Keratinocyte (primary cell): ENCODE measurements at regions not wholly inside any gene's neighbourhood (a gene's known extent, or its start where the extent isn't known, plus 50 kb on each side); places are given as distances from the start of the nearest gene placed in this dataset.

Experiments
- DNase-seq: peaks from one replicate; pipeline ENCODE4 v3.0.0-alpha.2; 2011; ENCODE audit warnings: low read depth, missing footprints, low spot score
- FAIRE-seq: peaks from 2 replicates; lab custom pipeline; 2011; peaks lifted over from hg19 to GRCh38; lab: Jason Lieb, UNC
- H2AFZ ChIP-seq: 2 replicates; pipeline ENCODE4 v1.6.0; 2012; ENCODE audit warnings: low read length, control low read depth, inconsistent platforms; ENCODE audit not compliant: control insufficient read depth
- H3K27ac ChIP-seq: 2 replicates; pipeline ENCODE4 v1.5.1; 2011; ENCODE audit warnings: low read length; ENCODE audit not compliant: control insufficient read depth, insufficient read depth
- H3K27me3 ChIP-seq: 3 replicates; pipeline ENCODE4 v1.6.0; 2011; ENCODE audit warnings: low read length; ENCODE audit not compliant: control insufficient read depth, insufficient read depth; ENCODE audit errors: extremely low read depth
- H3K36me3 ChIP-seq, 2 experiments: 2 replicates in 1 of 2; 3 replicates in 1 of 2; pipeline ENCODE4 v1.5.1; 2011; ENCODE audit warnings: low read length in 2 of 2, mild to moderate bottlenecking in 1 of 2; ENCODE audit not compliant: control insufficient read depth in 2 of 2, insufficient read depth in 2 of 2; ENCODE audit errors: extremely low read depth in 1 of 2
- H3K4me1 ChIP-seq: 3 replicates; pipeline ENCODE4 v1.5.1; 2011; ENCODE audit warnings: low read length; ENCODE audit not compliant: control insufficient read depth, insufficient read depth; ENCODE audit errors: extremely low read depth
- H3K4me2 ChIP-seq: 3 replicates; pipeline ENCODE4 v1.6.0; 2011; ENCODE audit warnings: low read depth, low read length; ENCODE audit not compliant: control insufficient read depth, insufficient read depth; ENCODE audit errors: extremely low read depth
- H3K4me3 ChIP-seq, 3 experiments: fragments of 200-600 bp in 1 of 3; sonication (generic) in 1 of 3; 2 replicates in 2 of 3; 3 replicates in 1 of 3; pipeline ENCODE4 v1.5.1; 2011 to 2016; ENCODE audit warnings: low read length in 3 of 3, mild to moderate bottlenecking in 3 of 3, control low read depth in 2 of 3, inconsistent platforms in 1 of 3, low read depth in 1 of 3, mixed read lengths in 1 of 3, mixed run types in 1 of 3, moderate library complexity in 1 of 3; ENCODE audit not compliant: control insufficient read depth in 2 of 3, insufficient read depth in 2 of 3; ENCODE audit errors: extremely low read depth in 1 of 3
- H3K79me2 ChIP-seq: 2 replicates; pipeline ENCODE4 v1.6.0; 2012; ENCODE audit warnings: low read length; ENCODE audit not compliant: control insufficient read depth, insufficient read depth
- H3K9ac ChIP-seq: 3 replicates; pipeline ENCODE4 v1.6.0; 2011; ENCODE audit warnings: low read length; ENCODE audit not compliant: control insufficient read depth, insufficient read depth; ENCODE audit errors: extremely low read depth
- H3K9me1 ChIP-seq: 3 replicates; pipeline ENCODE4 v1.6.0; 2011; ENCODE audit warnings: low read length; ENCODE audit not compliant: control insufficient read depth, insufficient read depth; ENCODE audit errors: extremely low read depth
- H3K9me3 ChIP-seq: 2 replicates; pipeline ENCODE4 v1.5.1; 2012; ENCODE audit warnings: low read depth, low read length; ENCODE audit not compliant: control insufficient read depth
- H4K20me1 ChIP-seq: 3 replicates; pipeline ENCODE4 v1.6.0; 2011; ENCODE audit warnings: low read length; ENCODE audit not compliant: control insufficient read depth, insufficient read depth; ENCODE audit errors: extremely low read depth
- EZH2 ChIP-seq: IDR thresholded peaks from one replicate; pipeline ENCODE4 v1.6.1; 2012; ENCODE audit warnings: inconsistent platforms, mild to moderate bottlenecking, low read length, moderate library complexity
- dilution Hi-C: fragments of 300-500 bp; cut with MboI; formaldehyde crosslinking; loops from one replicate; pipeline ENCODE4 v1.7.0; 2020; ENCODE audit warnings: low sequenced_read_pairs; ENCODE audit not compliant: extremely low pct_ligation_motif_present
- TF ChIP-seq, protein P1 (sequence below), 3 experiments: IDR thresholded peaks in 1 of 3; conservative IDR thresholded peaks in 1 of 3; optimal IDR thresholded peaks in 1 of 3; 2 replicates in 2 of 3; 3 replicates in 1 of 3; pipeline versions ENCODE3 to v1.5.1; 2011; ENCODE audit warnings: low read length in 3 of 3, mild to moderate bottlenecking in 3 of 3, moderate library complexity in 2 of 3, control low read depth in 1 of 3, inconsistent platforms in 1 of 3; ENCODE audit not compliant: insufficient read depth in 2 of 3; ENCODE audit errors: extremely low read depth in 1 of 3

DNA sequence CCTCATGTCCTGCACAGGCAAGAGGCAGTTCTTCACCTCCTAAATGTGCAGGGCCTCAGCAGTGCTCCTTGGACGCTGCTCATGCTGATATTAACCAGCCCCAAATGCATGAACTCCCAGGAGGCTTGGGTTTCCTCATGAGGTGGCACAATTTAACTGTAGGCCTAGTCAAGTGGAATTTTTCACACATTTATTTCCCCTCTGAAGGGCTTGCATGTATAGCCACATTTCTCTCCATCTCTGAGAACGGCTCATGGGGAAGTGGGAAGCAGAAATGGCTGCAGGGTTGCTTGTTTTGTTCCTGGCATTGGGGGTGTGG, 72.8 kb upstream of the PAX1 start:
- DNase-seq (no peak), FAIRE-seq (no peak)
- Histone ChIP-seq H2AFZ (no peak overlapping the region), H3K9me1 (no peaks in the 10 kb centered on the region), H3K4me3 (no peak overlapping the region), H4K20me1 (no peaks in the 10 kb centered on the region), H3K9me3 (no peaks in the 10 kb centered on the region), H3K36me3 (no peaks in the 10 kb centered on the region), H3K27me3 (no peaks in the 10 kb centered on the region), H3K79me2 (no peaks in the 10 kb centered on the region), H3K4me2 (no peak overlapping the region), H3K9ac (no peak overlapping the region), H3K27ac (no peak overlapping the region), H3K4me1 (no peaks in the 10 kb centered on the region)
- dilution Hi-C loops: no loop called here
- TF ChIP-seq, protein P1, sequence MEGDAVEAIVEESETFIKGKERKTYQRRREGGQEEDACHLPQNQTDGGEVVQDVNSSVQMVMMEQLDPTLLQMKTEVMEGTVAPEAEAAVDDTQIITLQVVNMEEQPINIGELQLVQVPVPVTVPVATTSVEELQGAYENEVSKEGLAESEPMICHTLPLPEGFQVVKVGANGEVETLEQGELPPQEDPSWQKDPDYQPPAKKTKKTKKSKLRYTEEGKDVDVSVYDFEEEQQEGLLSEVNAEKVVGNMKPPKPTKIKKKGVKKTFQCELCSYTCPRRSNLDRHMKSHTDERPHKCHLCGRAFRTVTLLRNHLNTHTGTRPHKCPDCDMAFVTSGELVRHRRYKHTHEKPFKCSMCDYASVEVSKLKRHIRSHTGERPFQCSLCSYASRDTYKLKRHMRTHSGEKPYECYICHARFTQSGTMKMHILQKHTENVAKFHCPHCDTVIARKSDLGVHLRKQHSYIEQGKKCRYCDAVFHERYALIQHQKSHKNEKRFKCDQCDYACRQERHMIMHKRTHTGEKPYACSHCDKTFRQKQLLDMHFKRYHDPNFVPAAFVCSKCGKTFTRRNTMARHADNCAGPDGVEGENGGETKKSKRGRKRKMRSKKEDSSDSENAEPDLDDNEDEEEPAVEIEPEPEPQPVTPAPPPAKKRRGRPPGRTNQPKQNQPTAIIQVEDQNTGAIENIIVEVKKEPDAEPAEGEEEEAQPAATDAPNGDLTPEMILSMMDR (optimal IDR thresholded peaks at IDR 0.05 in 1 of 3, IDR thresholded peaks at IDR 0.05 in 1 of 3, conservative IDR thresholded peaks at IDR 0.05 in 1 of 3; ENCODE audit: extremely low read depth in 1 of 3, insufficient read depth in 2 of 3, low read length in 3 of 3): no peak
- TF ChIP-seq EZH2: no peak

- H3K4me3 ChIP-seq: no peak overlapping the region
- H3K27me3 ChIP-seq: no peaks in the 10 kb centered on the region
- FAIRE-seq (no peak), DNase-seq (no peak)
- no peaks in the 10 kb centered on the region for H3K4me1 ChIP-seq
- H2AFZ ChIP-seq: no peak overlapping the region
- no peak overlapping the region for H3K27ac ChIP-seq
- H3K79me2 ChIP-seq: no peaks in the 10 kb centered on the region
- H4K20me1 ChIP-seq: no peaks in the 10 kb centered on the region
- H3K36me3 ChIP-seq: no peaks in the 10 kb centered on the region
- TF ChIP-seq, protein P1 (optimal IDR thresholded peaks at IDR 0.05 in 1 of 3, IDR thresholded peaks at IDR 0.05 in 1 of 3, conservative IDR thresholded peaks at IDR 0.05 in 1 of 3; ENCODE audit: extremely low read depth in 1 of 3, insufficient read depth in 2 of 3, low read length in 3 of 3): no peak
- no peak for TF ChIP-seq EZH2
- no peaks in the 10 kb centered on the region for H3K9me1 ChIP-seq
- H3K4me2 ChIP-seq: no peak overlapping the region
- dilution Hi-C loops: no loop called here
- H3K9me3 ChIP-seq: no peaks in the 10 kb centered on the region
- H3K9ac ChIP-seq: no peak overlapping the region
These were observed 73.3 kb upstream of the PAX1 start for GRCh38 chr20:21632031-21632734.
